HCT116 (cell line): ENCODE measurements at regions not wholly inside any gene's neighbourhood (a gene's known extent, or its start where the extent isn't known, plus 50 kb on each side); places are given as distances from the start of the nearest gene placed in this dataset.

Source experiments
- ATAC-seq: fragments of 200-7000 bp; cut with Tn5 transposase; 2 replicates; pipeline ENCODE4 v1.9.1; 2020; ENCODE audit warnings: mild to moderate bottlenecking, moderate library complexity
- BruUV-seq: library from RNA; stranded (reverse); fragments of 400-500 nt; replicated peaks from 2 replicates; lab custom pipeline; 2021; lab: Mats Ljungman, UMichigan
- CTCF ChIA-PET: fragments of 300-600 bp; sonication (Branson Sonifier 250); formaldehyde crosslinking; loops from one replicate; lab custom pipeline; 2021; ENCODE audit warnings: antibody characterized with exemption; lab: Charles Lee
- POLR2A ChIA-PET: fragments of 300-600, 350-600 bp; sonication (Branson Sonifier 250); formaldehyde crosslinking; loops from one replicate; lab custom pipeline; 2021; ENCODE audit warnings: antibody characterized with exemption; lab: Charles Lee
- RAD21 ChIA-PET, 2 experiments: fragments of 300-600 bp; sonication (Branson Sonifier 250); formaldehyde crosslinking; loops; one replicate each; lab custom pipeline; 2023; ENCODE audit warnings: low total read pairs in 2 of 2; ENCODE audit not compliant: uncharacterized antibody in 2 of 2, unreplicated experiment in 2 of 2, low non-redundant PET in 1 of 2; lab: Charles Lee
- DNase-seq: peaks from one replicate; pipeline ENCODE4 v3.0.0-alpha.2; 2010; ENCODE audit warnings: low read depth, low spot score
- H2AFZ ChIP-seq: fragments of 200-600 bp; shearing (Covaris generic), sonication (generic); 2 replicates; pipeline ENCODE4 v1.6.1; 2017; ENCODE audit warnings: low read depth, mixed run types, mixed read lengths, antibody characterized with exemption, low read length; ENCODE audit not compliant: poor library complexity, severe bottlenecking
- H3K27ac ChIP-seq: 2 replicates; pipeline ENCODE4 v1.5.1; 2012; ENCODE audit warnings: low read depth, low read length
- H3K27me3 ChIP-seq: fragments of 200-600 bp; sonication (generic); 2 replicates; pipeline ENCODE4 v1.6.1; 2016; ENCODE audit warnings: mixed run types, low read length, mixed read lengths; ENCODE audit not compliant: insufficient read depth
- H3K36me3 ChIP-seq, 2 experiments: fragments of 200-500 bp in 1 of 2; fragments of 200-600 bp in 1 of 2; sonication (Bioruptor generic) in 1 of 2; sonication (generic) in 1 of 2; 2 replicates each; pipeline versions ENCODE4 v1.5.1 to v1.6.1; 2014 to 2016; ENCODE audit warnings: low read length in 2 of 2, inconsistent platforms in 1 of 2, mixed read lengths in 1 of 2, mixed run types in 1 of 2; ENCODE audit not compliant: insufficient read depth in 2 of 2, control insufficient read depth in 1 of 2
- H3K4me1 ChIP-seq, 2 experiments: fragments of 200-600 bp in 1 of 2; sonication (generic) in 1 of 2; 2 replicates each; pipeline versions ENCODE4 v1.5.1 to v1.6.1; 2012 to 2017; ENCODE audit warnings: low read length in 2 of 2, inconsistent platforms in 1 of 2, mild to moderate bottlenecking in 1 of 2, mixed read lengths in 1 of 2, mixed run types in 1 of 2, moderate library complexity in 1 of 2; ENCODE audit not compliant: insufficient read depth in 2 of 2, control insufficient read depth in 1 of 2
- H3K4me2 ChIP-seq: fragments of 200-600 bp; sonication (generic); 2 replicates; pipeline ENCODE4 v1.6.1; 2017; ENCODE audit warnings: mixed run types, low read length, mixed read lengths
- H3K4me3 ChIP-seq, 2 experiments: fragments of 200-600 bp in 1 of 2; sonication (generic) in 1 of 2; replicated peaks in 1 of 2; 2 replicates each; pipeline ENCODE4 v1.5.1; 2011 to 2016; ENCODE audit warnings: low read length in 2 of 2, control low read depth in 1 of 2, low read depth in 1 of 2, mild to moderate bottlenecking in 1 of 2, mixed read lengths in 1 of 2, mixed run types in 1 of 2
- H3K79me2 ChIP-seq: fragments of 200-600 bp; sonication (generic); 2 replicates; pipeline ENCODE4 v1.6.1; 2017; ENCODE audit warnings: mild to moderate bottlenecking, mixed run types, low read length, moderate library complexity, mixed read lengths; ENCODE audit not compliant: insufficient read depth
- H3K9ac ChIP-seq: fragments of 200-600 bp; sonication (generic); 2 replicates; pipeline ENCODE4 v1.6.1; 2016; ENCODE audit warnings: low read length, mixed read lengths
- H3K9me2 ChIP-seq: fragments of 200-600 bp; sonication (generic), shearing (Covaris generic); 2 replicates; pipeline ENCODE4 v1.6.1; 2017; ENCODE audit warnings: mixed run types, mild to moderate bottlenecking, moderate library complexity; ENCODE audit not compliant: insufficient read depth
- H3K9me3 ChIP-seq, 2 experiments: fragments of 200-500 bp in 1 of 2; fragments of 200-600 bp in 1 of 2; sonication (Bioruptor generic) in 1 of 2; sonication (generic) in 1 of 2; 2 replicates each; pipeline ENCODE4 v1.6.1; 2014 to 2017; ENCODE audit warnings: low read length in 2 of 2, mixed read lengths in 2 of 2, inconsistent platforms in 1 of 2, low read depth in 1 of 2, mild to moderate bottlenecking in 1 of 2, mixed run types in 1 of 2, moderate library complexity in 1 of 2; ENCODE audit not compliant: control insufficient read depth in 1 of 2, insufficient read depth in 1 of 2
- H4K20me1 ChIP-seq: fragments of 200-600 bp; sonication (generic), shearing (Covaris generic); 2 replicates; pipeline ENCODE4 v1.6.1; 2017; ENCODE audit warnings: mixed run types, mild to moderate bottlenecking, moderate library complexity; ENCODE audit not compliant: insufficient read depth
- EZH2 ChIP-seq: fragments of 200-600 bp; sonication (generic); IDR thresholded peaks from 2 replicates; pipeline ENCODE4 v1.6.1; 2017; ENCODE audit warnings: antibody characterized with exemption, mixed run types
- ZNF274 ChIP-seq: fragments of 200-500 bp; sonication (Bioruptor generic); IDR thresholded peaks from 2 replicates; pipeline ENCODE4 v1.6.1; 2014; ENCODE audit warnings: mild to moderate bottlenecking, low read depth, low read length, inconsistent platforms
- intact Hi-C: fragments of 100-400 bp; cut with micrococcal nuclease; formaldehyde crosslinking; loops from 2 replicates; pipeline ENCODE4 v1.10.0; 2022
- TF ChIP-seq, protein P1 (sequence below): IDR thresholded peaks from 2 replicates; pipeline ENCODE4 v1.6.1; 2012; ENCODE audit warnings: low read depth
- TF ChIP-seq, protein P2 (sequence below), 3 experiments: fragments of 200-600 bp in 1 of 3; sonication (generic) in 1 of 3; IDR thresholded peaks in 2 of 3; conservative IDR thresholded peaks in 1 of 3; 2 replicates each; pipeline ENCODE4 v1.5.1; 2012 to 2017; ENCODE audit warnings: low read depth in 2 of 3, low read length in 2 of 3, antibody characterized with exemption in 1 of 3, borderline replicate concordance in 1 of 3, control low read depth in 1 of 3, mild to moderate bottlenecking in 1 of 3, mixed read lengths in 1 of 3, mixed run types in 1 of 3, moderate library complexity in 1 of 3; ENCODE audit not compliant: insufficient read depth in 1 of 3

DNA sequence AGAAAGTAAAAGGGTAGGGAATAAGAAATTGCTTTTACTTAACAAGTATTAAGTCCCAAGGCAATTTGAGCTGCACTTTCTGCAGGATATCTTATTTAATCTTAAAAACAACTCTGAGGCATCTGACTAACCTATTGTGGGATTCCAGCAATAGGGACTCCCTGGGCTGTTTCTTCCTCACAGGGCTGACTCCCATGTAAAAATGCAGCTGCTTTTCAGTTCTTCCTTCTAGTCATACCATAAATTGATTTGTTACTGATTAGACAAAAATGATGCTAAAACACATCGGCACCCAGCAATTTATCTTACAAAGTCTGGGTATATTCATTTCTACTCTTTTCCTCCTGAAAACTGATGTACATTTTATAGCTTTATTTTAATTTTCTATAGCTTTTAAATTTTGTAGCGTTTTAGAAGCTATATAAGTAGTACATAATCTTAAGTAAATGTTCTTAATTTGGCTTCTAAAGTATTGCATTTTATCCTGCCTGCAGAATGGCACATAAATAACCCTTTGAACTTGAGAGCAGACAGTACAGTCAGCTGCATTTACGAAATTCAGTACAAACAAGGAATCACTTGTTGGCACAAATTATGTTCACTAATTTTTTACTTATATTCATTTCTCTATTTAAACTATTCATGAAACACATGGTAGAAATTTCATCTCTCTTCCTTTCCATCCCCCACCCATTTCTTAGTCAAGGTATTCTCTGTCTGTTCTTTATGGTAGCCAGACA is 102.4 kb upstream of the FRY start:
- intact Hi-C loops, result no loop called here
- ChIA-PET RAD21 (no interaction called here), POLR2A (no interaction called here), CTCF (interaction anchor here (1.1 to 1.6 kb wide), 2 partner anchors 19 to 72 kb away, joined by 3 to 9 read pairs; no protein-coding TSS in a partner anchor)
- Histone ChIP-seq H3K27ac (no peak overlapping the region), H2AFZ (no peak overlapping the region), H3K9ac (no peak overlapping the region), H3K36me3 (no peaks in the 10 kb centered on the region), H3K4me1 (peaks cover 0 to 7% of the 10 kb centered on the region in 2 experiments; a peak in 2 of 4 replicates), H3K4me2 (no peak overlapping the region), H3K27me3 (no peaks in the 10 kb centered on the region), H3K4me3 (no peak overlapping the region), H3K79me2 (no peaks in the 10 kb centered on the region), H3K9me3 (no peaks in the 10 kb centered on the region), H4K20me1 (no peaks in the 10 kb centered on the region), H3K9me2 (no peaks in the 10 kb centered on the region)
- no peak for DNase-seq
- BruUV-seq, result no TSS peak
- TF ChIP-seq, protein P1, sequence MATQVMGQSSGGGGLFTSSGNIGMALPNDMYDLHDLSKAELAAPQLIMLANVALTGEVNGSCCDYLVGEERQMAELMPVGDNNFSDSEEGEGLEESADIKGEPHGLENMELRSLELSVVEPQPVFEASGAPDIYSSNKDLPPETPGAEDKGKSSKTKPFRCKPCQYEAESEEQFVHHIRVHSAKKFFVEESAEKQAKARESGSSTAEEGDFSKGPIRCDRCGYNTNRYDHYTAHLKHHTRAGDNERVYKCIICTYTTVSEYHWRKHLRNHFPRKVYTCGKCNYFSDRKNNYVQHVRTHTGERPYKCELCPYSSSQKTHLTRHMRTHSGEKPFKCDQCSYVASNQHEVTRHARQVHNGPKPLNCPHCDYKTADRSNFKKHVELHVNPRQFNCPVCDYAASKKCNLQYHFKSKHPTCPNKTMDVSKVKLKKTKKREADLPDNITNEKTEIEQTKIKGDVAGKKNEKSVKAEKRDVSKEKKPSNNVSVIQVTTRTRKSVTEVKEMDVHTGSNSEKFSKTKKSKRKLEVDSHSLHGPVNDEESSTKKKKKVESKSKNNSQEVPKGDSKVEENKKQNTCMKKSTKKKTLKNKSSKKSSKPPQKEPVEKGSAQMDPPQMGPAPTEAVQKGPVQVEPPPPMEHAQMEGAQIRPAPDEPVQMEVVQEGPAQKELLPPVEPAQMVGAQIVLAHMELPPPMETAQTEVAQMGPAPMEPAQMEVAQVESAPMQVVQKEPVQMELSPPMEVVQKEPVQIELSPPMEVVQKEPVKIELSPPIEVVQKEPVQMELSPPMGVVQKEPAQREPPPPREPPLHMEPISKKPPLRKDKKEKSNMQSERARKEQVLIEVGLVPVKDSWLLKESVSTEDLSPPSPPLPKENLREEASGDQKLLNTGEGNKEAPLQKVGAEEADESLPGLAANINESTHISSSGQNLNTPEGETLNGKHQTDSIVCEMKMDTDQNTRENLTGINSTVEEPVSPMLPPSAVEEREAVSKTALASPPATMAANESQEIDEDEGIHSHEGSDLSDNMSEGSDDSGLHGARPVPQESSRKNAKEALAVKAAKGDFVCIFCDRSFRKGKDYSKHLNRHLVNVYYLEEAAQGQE, result no peak
- TF ChIP-seq ZNF274 (no peak), EZH2 (no peak)
- TF ChIP-seq, protein P2, sequence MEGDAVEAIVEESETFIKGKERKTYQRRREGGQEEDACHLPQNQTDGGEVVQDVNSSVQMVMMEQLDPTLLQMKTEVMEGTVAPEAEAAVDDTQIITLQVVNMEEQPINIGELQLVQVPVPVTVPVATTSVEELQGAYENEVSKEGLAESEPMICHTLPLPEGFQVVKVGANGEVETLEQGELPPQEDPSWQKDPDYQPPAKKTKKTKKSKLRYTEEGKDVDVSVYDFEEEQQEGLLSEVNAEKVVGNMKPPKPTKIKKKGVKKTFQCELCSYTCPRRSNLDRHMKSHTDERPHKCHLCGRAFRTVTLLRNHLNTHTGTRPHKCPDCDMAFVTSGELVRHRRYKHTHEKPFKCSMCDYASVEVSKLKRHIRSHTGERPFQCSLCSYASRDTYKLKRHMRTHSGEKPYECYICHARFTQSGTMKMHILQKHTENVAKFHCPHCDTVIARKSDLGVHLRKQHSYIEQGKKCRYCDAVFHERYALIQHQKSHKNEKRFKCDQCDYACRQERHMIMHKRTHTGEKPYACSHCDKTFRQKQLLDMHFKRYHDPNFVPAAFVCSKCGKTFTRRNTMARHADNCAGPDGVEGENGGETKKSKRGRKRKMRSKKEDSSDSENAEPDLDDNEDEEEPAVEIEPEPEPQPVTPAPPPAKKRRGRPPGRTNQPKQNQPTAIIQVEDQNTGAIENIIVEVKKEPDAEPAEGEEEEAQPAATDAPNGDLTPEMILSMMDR (IDR thresholded peaks at IDR 0.05 in 2 of 3, conservative IDR thresholded peaks at IDR 0.05 in 1 of 3; ENCODE audit: borderline replicate concordance in 1 of 3, insufficient read depth in 1 of 3, low read depth in 2 of 3, low read length in 2 of 3), result no peak
- no peak for ATAC-seq
